ENCODE measurements at regions not wholly inside any gene's neighbourhood (a gene's known extent, or its start where the extent isn't known, plus 50 kb on each side); places are given as distances from the start of the nearest gene placed in this dataset.

DNA sequence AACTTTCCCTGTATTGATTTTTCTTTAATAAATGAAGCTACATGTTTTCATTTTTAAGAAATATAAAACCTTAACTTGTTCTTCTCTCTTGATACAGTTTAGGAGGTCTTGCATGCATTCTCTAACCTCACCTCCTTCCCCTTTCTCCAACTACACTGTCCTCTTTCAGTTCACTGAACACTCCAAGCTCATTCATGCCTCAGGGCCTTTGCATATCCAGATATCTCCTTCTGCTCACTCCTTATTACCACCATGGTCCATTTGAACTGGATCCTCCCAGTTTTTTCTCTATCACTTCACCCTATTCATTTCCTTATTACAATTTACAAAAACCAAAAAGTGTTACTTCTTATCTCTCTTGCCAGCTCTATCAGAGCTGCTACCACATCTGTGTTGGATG lies 242.9 kb upstream of the PLEKHG7 start:
- TF ChIP-seq GATA2 (IDR thresholded peaks at IDR 0.05; ENCODE audit: low read depth, low read length) (no peak), GATA3 (IDR thresholded peaks at IDR 0.05; ENCODE audit: low read depth, low read length) (no peak)
